ENCODE measurements at regions not wholly inside any gene's neighbourhood (a gene's known extent, or its start where the extent isn't known, plus 50 kb on each side); places are given as distances from the start of the nearest gene placed in this dataset.
"Not testable (repeated sequence)": the region's sequence is repeated elsewhere in the genome, so short reads cannot be mapped to it uniquely, and the experiment has no call there.

DNA sequence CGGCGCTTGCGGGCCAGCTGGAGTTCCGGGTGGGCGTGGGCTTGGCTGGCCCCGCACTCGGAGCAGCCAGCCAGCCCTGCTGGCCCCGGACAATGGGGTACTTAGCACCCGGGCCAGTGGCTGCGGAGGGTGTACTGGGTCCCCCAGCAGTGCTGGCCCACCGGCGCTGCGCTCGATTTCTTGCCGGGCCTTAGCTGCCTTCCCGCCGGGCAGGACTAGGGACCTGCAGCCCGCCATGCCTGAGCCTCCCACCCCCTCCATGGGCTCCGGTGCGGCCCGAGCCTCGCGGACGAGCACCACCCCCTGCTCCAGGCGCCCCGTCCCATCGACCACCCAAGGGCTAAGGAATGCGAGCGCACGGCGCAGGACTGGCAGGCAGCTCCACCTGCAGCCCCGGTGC, 61.4 kb upstream of the CAPRIN1 start:
- TF ChIP-seq, protein P1, sequence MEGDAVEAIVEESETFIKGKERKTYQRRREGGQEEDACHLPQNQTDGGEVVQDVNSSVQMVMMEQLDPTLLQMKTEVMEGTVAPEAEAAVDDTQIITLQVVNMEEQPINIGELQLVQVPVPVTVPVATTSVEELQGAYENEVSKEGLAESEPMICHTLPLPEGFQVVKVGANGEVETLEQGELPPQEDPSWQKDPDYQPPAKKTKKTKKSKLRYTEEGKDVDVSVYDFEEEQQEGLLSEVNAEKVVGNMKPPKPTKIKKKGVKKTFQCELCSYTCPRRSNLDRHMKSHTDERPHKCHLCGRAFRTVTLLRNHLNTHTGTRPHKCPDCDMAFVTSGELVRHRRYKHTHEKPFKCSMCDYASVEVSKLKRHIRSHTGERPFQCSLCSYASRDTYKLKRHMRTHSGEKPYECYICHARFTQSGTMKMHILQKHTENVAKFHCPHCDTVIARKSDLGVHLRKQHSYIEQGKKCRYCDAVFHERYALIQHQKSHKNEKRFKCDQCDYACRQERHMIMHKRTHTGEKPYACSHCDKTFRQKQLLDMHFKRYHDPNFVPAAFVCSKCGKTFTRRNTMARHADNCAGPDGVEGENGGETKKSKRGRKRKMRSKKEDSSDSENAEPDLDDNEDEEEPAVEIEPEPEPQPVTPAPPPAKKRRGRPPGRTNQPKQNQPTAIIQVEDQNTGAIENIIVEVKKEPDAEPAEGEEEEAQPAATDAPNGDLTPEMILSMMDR (IDR thresholded peaks at IDR 0.05): not testable (repeated sequence)
- not testable (repeated sequence) for TF ChIP-seq POLR2A, POLR2AphosphoS5 (IDR thresholded peaks at IDR 0.05)
